ENCODE measurements at regions not wholly inside any gene's neighbourhood (a gene's known extent, or its start where the extent isn't known, plus 50 kb on each side); places are given as distances from the start of the nearest gene placed in this dataset.

DNA sequence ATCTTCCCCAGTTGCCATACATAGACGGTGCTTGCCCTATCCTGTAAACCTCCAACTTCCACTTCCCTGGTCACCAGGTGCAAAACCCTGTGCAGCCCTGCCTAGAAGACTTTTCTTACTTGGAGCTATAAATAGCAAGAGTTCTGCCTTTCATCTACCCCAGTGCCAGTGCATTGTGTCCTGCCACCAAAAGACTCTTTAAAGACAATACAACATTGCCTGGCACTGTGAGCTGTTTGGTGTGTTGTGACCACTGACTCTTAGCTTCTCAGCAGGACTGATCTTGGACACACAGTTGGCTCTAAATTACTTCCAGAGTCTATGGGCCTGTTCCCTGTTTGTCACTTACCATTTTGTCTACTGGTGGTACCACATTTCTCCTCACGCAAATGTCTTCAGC, 608.1 kb downstream of the CDH9 start:
- peaks cover 5% of the 10 kb centered on the region for H3K9me3 ChIP-seq (replicated peaks; ENCODE audit: control insufficient read depth, insufficient read depth, low read length)
- H4K20me1 ChIP-seq (replicated peaks; ENCODE audit: control insufficient read depth, extremely low read depth, insufficient read depth, low read length): no peaks in the 10 kb centered on the region
- TF ChIP-seq MYC (IDR thresholded peaks at IDR 0.05; ENCODE audit: low read depth, low read length) (no peak), EZH2 (IDR thresholded peaks at IDR 0.05; ENCODE audit: borderline replicate concordance, low read depth, low read length, severe bottlenecking) (no peak), POLR2A (IDR thresholded peaks at IDR 0.05; ENCODE audit: low read depth, low read length) (no peak), POLR2AphosphoS5 (IDR thresholded peaks at IDR 0.05; ENCODE audit: insufficient read depth, low read depth, low read length) (no peak), GATA2 (IDR thresholded peaks at IDR 0.05; ENCODE audit: insufficient read depth, insufficient read length, low read depth, low read length) (no peak), FOS (IDR thresholded peaks at IDR 0.05; ENCODE audit: borderline replicate concordance, insufficient read depth, low read length) (no peak), JUN (IDR thresholded peaks at IDR 0.05; ENCODE audit: borderline replicate concordance, insufficient read depth, insufficient read length, low read depth) (no peak), MAX (IDR thresholded peaks at IDR 0.05; ENCODE audit: insufficient read depth, insufficient read length) (no peak)
- TF ChIP-seq, protein P1, sequence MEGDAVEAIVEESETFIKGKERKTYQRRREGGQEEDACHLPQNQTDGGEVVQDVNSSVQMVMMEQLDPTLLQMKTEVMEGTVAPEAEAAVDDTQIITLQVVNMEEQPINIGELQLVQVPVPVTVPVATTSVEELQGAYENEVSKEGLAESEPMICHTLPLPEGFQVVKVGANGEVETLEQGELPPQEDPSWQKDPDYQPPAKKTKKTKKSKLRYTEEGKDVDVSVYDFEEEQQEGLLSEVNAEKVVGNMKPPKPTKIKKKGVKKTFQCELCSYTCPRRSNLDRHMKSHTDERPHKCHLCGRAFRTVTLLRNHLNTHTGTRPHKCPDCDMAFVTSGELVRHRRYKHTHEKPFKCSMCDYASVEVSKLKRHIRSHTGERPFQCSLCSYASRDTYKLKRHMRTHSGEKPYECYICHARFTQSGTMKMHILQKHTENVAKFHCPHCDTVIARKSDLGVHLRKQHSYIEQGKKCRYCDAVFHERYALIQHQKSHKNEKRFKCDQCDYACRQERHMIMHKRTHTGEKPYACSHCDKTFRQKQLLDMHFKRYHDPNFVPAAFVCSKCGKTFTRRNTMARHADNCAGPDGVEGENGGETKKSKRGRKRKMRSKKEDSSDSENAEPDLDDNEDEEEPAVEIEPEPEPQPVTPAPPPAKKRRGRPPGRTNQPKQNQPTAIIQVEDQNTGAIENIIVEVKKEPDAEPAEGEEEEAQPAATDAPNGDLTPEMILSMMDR (IDR thresholded peaks at IDR 0.05; ENCODE audit: extremely low read depth in 1 of 2, insufficient read depth in 1 of 2, low read depth in 1 of 2, low read length in 2 of 2): no peak
- no peaks in the 10 kb centered on the region for H3K27me3 ChIP-seq (ENCODE audit: control insufficient read depth in 2 of 2, insufficient read depth in 2 of 2, low read length in 2 of 2)
- ChIA-PET POLR2A (no interaction called here), CTCF (no interaction called here)
- no peaks in the 10 kb centered on the region for H3K36me3 ChIP-seq (ENCODE audit: control insufficient read depth in 2 of 2, extremely low read depth in 1 of 2, insufficient read depth in 2 of 2, low read length in 2 of 2)
- no peak overlapping the region for H3K9ac ChIP-seq (replicated peaks; ENCODE audit: extremely low read depth, insufficient read depth, low read length)
- no peaks in the 10 kb centered on the region for H3K9me1 ChIP-seq (replicated peaks; ENCODE audit: control insufficient read depth, extremely low read depth, insufficient read depth, low read length)
- no peak for FAIRE-seq
- no peak overlapping the region for H3K27ac ChIP-seq (ENCODE audit: insufficient read depth, low read depth, low read length)
- H3K79me2 ChIP-seq (ENCODE audit: control insufficient read depth, insufficient read depth, low read length): no peaks in the 10 kb centered on the region
- no peak overlapping the region for H3K4me2 ChIP-seq (ENCODE audit: insufficient read depth, low read length)
- no TSS peak for BruUV-seq (replicated peaks)
- dilution Hi-C loops (cut with MboI; ENCODE audit: extremely low pct_ligation_motif_present, low sequenced_read_pairs): no loop called here
- no peaks in the 10 kb centered on the region for H3K4me1 ChIP-seq (ENCODE audit: control insufficient read depth, extremely low read depth, insufficient read depth, low read length)
- no peak overlapping the region for H3K4me3 ChIP-seq (replicated peaks in 1 of 3; ENCODE audit: insufficient read depth in 1 of 3, low read depth in 1 of 3, low read length in 3 of 3)
- no peak overlapping the region for H2AFZ ChIP-seq (ENCODE audit: low read depth, low read length)
- no peak for DNase-seq (ENCODE audit: low read depth, low spot score)
- intact Hi-C loops (cut with micrococcal nuclease): no loop called here
